DMS79 treated with DMSO at 0.1 percent for 48 hours (cell line): ENCODE measurements at regions not wholly inside any gene's neighbourhood (a gene's known extent, or its start where the extent isn't known, plus 50 kb on each side); places are given as distances from the start of the nearest gene placed in this dataset.

Experiments used
- DNase-seq: peaks from one replicate; lab custom pipeline; 2025; lab: John Stamatoyannopoulos, UW

GRCh38 chr2:129439406-129440302 lies 539.8 kb upstream of the RAB6C start:
- DNase-seq: no peak

- no peak for DNase-seq
Measured at GRCh38 chr2:129441610-129442009, 537.9 kb upstream of the RAB6C start.

- no peak for DNase-seq
Measured at GRCh38 chr2:129443235-129443864, 536.1 kb upstream of the RAB6C start.

GRCh38 chr2:129443865-129444739 lies 535.4 kb upstream of the RAB6C start:
- DNase-seq: no peak

- no peak for DNase-seq
Measured at GRCh38 chr2:129444751-129445150, 534.7 kb upstream of the RAB6C start.

GRCh38 chr2:129456691-129457090 lies 522.8 kb upstream of the RAB6C start:
- no peak for DNase-seq

- no peak for DNase-seq
Measured at GRCh38 chr2:129457277-129457818, 522.1 kb upstream of the RAB6C start.

GRCh38 chr2:129458006-129458405 lies 521.5 kb upstream of the RAB6C start:
- DNase-seq: no peak

- no peak for DNase-seq
Measured at GRCh38 chr2:129458436-129458835, 521.0 kb upstream of the RAB6C start.

- DNase-seq: no peak
Measured at GRCh38 chr2:129459200-129459876, 520.1 kb upstream of the RAB6C start.

GRCh38 chr2:129459881-129460280 lies 519.6 kb upstream of the RAB6C start:
- DNase-seq: no peak

GRCh38 chr2:129460299-129461198 lies 518.9 kb upstream of the RAB6C start:
- DNase-seq: no peak

GRCh38 chr2:129462349-129462748 lies 517.1 kb upstream of the RAB6C start:
- DNase-seq: no peak

- no peak for DNase-seq
Measured at GRCh38 chr2:129462967-129463366, 516.5 kb upstream of the RAB6C start.

- no peak for DNase-seq
Measured at GRCh38 chr2:129464036-129464435, 515.4 kb upstream of the RAB6C start.

GRCh38 chr2:129464631-129465030 lies 514.8 kb upstream of the RAB6C start:
- no peak for DNase-seq

GRCh38 chr2:129465045-129465444 lies 514.4 kb upstream of the RAB6C start:
- DNase-seq: no peak

- no peak for DNase-seq
Measured at GRCh38 chr2:129466389-129466788, 513.1 kb upstream of the RAB6C start.

- DNase-seq: no peak
Measured at GRCh38 chr2:129467012-129467779, 512.3 kb upstream of the RAB6C start.

GRCh38 chr2:129467941-129468340 lies 511.5 kb upstream of the RAB6C start:
- DNase-seq: no peak
